Astrocyte (in vitro differentiated cells and primary cell): ENCODE measurements at regions not wholly inside any gene's neighbourhood (a gene's known extent, or its start where the extent isn't known, plus 50 kb on each side); places are given as distances from the start of the nearest gene placed in this dataset.
"Not testable (repeated sequence)": the region's sequence is repeated elsewhere in the genome, so short reads cannot be mapped to it uniquely, and the experiment has no call there.

Source experiments
- DNase-seq: peaks from one replicate; pipeline ENCODE4 v3.0.0-alpha.2; 2010; ENCODE audit warnings: low read depth
- FAIRE-seq: peaks from 2 replicates; lab custom pipeline; 2011; peaks lifted over from hg19 to GRCh38; lab: Jason Lieb, UNC
- H2AFZ ChIP-seq: 2 replicates; pipeline ENCODE4 v1.6.0; 2012; ENCODE audit warnings: low read depth, low read length, inconsistent platforms
- H3K27ac ChIP-seq: 2 replicates; pipeline ENCODE4 v1.5.1; 2011; ENCODE audit warnings: low read depth, low read length, inconsistent platforms
- H3K27me3 ChIP-seq: 2 replicates; pipeline ENCODE4 v1.6.0; 2011; ENCODE audit warnings: low read length, inconsistent platforms; ENCODE audit not compliant: insufficient read depth
- H3K36me3 ChIP-seq: 2 replicates; pipeline ENCODE4 v1.5.1; 2011; ENCODE audit warnings: low read length, inconsistent platforms; ENCODE audit not compliant: insufficient read depth
- H3K4me1 ChIP-seq: 2 replicates; pipeline ENCODE4 v1.5.1; 2011; ENCODE audit warnings: low read length, inconsistent platforms; ENCODE audit not compliant: insufficient read depth
- H3K4me2 ChIP-seq: 2 replicates; pipeline ENCODE4 v1.6.0; 2012; ENCODE audit warnings: low read length, inconsistent platforms
- H3K4me3 ChIP-seq: 2 replicates; pipeline ENCODE4 v1.5.1; 2011; ENCODE audit warnings: low read depth, mild to moderate bottlenecking, low read length, inconsistent platforms; ENCODE audit not compliant: insufficient read depth
- H3K79me2 ChIP-seq: 2 replicates; pipeline ENCODE4 v1.6.0; 2012; ENCODE audit warnings: mild to moderate bottlenecking, low read length, inconsistent platforms; ENCODE audit not compliant: insufficient read depth
- H3K9ac ChIP-seq: 2 replicates; pipeline ENCODE4 v1.6.0; 2012; ENCODE audit warnings: mild to moderate bottlenecking, low read length, inconsistent platforms
- H3K9me3 ChIP-seq: 2 replicates; pipeline ENCODE4 v1.5.1; 2012; ENCODE audit warnings: low read depth, mild to moderate bottlenecking, low read length, inconsistent platforms; ENCODE audit not compliant: insufficient read depth
- H4K20me1 ChIP-seq: 2 replicates; pipeline ENCODE4 v1.6.0; 2012; ENCODE audit warnings: low read length, inconsistent platforms; ENCODE audit not compliant: insufficient read depth
- H3K27ac Mint-ChIP-seq: one replicate; pipeline ENCODE4 v1.8.0; 2021; ENCODE audit warnings: mild to moderate bottlenecking, mixed read lengths; ENCODE audit not compliant: unreplicated experiment
- H3K27me3 Mint-ChIP-seq: one replicate; pipeline ENCODE4 v1.8.0; 2021; ENCODE audit warnings: low read depth, mixed read lengths; ENCODE audit not compliant: unreplicated experiment
- H3K36me3 Mint-ChIP-seq: one replicate; pipeline ENCODE4 v1.8.0; 2021; ENCODE audit warnings: low read depth, mixed read lengths; ENCODE audit not compliant: unreplicated experiment
- H3K4me1 Mint-ChIP-seq: one replicate; pipeline ENCODE4 v1.8.0; 2021; ENCODE audit warnings: low read depth, mixed read lengths; ENCODE audit not compliant: unreplicated experiment
- H3K4me3 Mint-ChIP-seq: one replicate; pipeline ENCODE4 v1.8.0; 2021; ENCODE audit warnings: mild to moderate bottlenecking, moderate library complexity, mixed read lengths; ENCODE audit not compliant: unreplicated experiment
- H3K9me3 Mint-ChIP-seq: one replicate; pipeline ENCODE4 v1.8.0; 2021; ENCODE audit warnings: mild to moderate bottlenecking, mixed read lengths; ENCODE audit not compliant: unreplicated experiment
- EZH2 ChIP-seq: IDR thresholded peaks from 2 replicates; pipeline ENCODE4 v1.6.1; 2012; ENCODE audit warnings: mild to moderate bottlenecking, low read length, inconsistent platforms; ENCODE audit not compliant: insufficient read depth
- TF ChIP-seq, protein P1 (sequence below): IDR thresholded peaks from 2 replicates; pipeline ENCODE4 v1.5.1; 2011; ENCODE audit warnings: low read depth, mild to moderate bottlenecking, inconsistent platforms, low read length, moderate library complexity; ENCODE audit not compliant: insufficient read depth

GRCh38 chr21:17295997-17296396 is 216.8 kb upstream of the CXADR start:
- no peaks in the 10 kb centered on the region for H4K20me1 ChIP-seq
- FAIRE-seq (no peak), DNase-seq (no peak)
- H3K9ac ChIP-seq = no peak overlapping the region
- H3K27me3 ChIP-seq = no peaks in the 10 kb centered on the region
- H3K4me3 ChIP-seq = no peak overlapping the region
- H3K79me2 ChIP-seq = no peaks in the 10 kb centered on the region
- Mint-ChIP-seq H3K4me3 (no peak overlapping the region), H3K36me3 (no peaks in the 10 kb centered on the region), H3K4me1 (no peaks in the 10 kb centered on the region), H3K27me3 (no peaks in the 10 kb centered on the region), H3K9me3 (peaks cover 19% of the 10 kb centered on the region), H3K27ac (no peak overlapping the region)
- no peak overlapping the region for H2AFZ ChIP-seq
- H3K4me2 ChIP-seq = no peak overlapping the region
- no peaks in the 10 kb centered on the region for H3K36me3 ChIP-seq
- TF ChIP-seq, protein P1, sequence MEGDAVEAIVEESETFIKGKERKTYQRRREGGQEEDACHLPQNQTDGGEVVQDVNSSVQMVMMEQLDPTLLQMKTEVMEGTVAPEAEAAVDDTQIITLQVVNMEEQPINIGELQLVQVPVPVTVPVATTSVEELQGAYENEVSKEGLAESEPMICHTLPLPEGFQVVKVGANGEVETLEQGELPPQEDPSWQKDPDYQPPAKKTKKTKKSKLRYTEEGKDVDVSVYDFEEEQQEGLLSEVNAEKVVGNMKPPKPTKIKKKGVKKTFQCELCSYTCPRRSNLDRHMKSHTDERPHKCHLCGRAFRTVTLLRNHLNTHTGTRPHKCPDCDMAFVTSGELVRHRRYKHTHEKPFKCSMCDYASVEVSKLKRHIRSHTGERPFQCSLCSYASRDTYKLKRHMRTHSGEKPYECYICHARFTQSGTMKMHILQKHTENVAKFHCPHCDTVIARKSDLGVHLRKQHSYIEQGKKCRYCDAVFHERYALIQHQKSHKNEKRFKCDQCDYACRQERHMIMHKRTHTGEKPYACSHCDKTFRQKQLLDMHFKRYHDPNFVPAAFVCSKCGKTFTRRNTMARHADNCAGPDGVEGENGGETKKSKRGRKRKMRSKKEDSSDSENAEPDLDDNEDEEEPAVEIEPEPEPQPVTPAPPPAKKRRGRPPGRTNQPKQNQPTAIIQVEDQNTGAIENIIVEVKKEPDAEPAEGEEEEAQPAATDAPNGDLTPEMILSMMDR = no peak
- no peak for TF ChIP-seq EZH2
- no peak overlapping the region for H3K27ac ChIP-seq
- H3K9me3 ChIP-seq = no peaks in the 10 kb centered on the region
- no peaks in the 10 kb centered on the region for H3K4me1 ChIP-seq

DNA sequence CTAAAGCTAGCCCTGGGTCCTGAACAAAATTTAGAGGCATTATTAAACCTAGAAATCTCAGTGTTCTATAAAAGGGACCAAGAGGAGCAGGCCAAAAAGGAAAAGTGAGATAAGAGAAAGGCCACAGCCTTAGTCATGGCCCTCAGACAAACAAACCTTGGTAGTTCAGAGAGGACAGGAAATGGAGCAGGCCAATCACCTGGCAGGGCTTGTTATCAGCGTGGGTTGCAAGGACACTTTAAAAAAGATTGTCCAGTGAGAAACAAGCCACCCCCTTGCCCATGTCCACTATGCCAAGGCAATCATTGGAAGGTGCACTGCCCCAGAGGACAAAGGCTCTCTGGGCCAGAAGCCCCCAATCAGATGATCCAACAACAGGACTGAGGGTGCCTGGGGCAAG is 213.3 kb upstream of the CXADR start:
- not testable (repeated sequence) for H3K4me1 ChIP-seq, H3K36me3 ChIP-seq, H3K27ac ChIP-seq, FAIRE-seq, H2AFZ ChIP-seq, H3K4me3 Mint-ChIP-seq, H3K27ac Mint-ChIP-seq, H4K20me1 ChIP-seq, DNase-seq, H3K4me1 Mint-ChIP-seq, H3K36me3 Mint-ChIP-seq, H3K9ac ChIP-seq, H3K79me2 ChIP-seq, H3K27me3 Mint-ChIP-seq, H3K4me3 ChIP-seq, H3K27me3 ChIP-seq, H3K9me3 ChIP-seq, H3K4me2 ChIP-seq
- H3K9me3 Mint-ChIP-seq = peaks cover 16% of the 10 kb centered on the region

DNA sequence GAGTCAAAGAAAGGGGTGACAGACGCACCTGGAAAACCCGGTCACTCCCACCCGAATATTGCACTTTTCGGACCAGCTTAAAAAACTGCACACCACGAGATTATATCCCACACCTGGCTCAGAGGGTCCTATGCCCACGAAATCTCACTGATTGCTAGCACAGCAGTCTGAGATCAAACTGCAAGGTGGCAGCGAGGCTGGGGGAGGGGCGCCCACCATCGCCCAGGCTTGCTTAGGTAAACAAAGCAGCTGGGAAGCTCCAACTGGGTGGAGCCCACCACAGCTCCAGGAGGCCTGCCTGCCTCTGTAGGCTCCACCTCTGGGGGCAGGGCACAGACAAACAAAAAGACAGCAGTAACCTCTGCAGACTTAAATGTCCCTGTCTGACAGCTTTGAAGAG is 185.1 kb upstream of the CXADR start:
- H3K36me3 ChIP-seq, H3K9ac ChIP-seq, H3K27me3 ChIP-seq, FAIRE-seq, H3K27ac ChIP-seq, H3K4me1 ChIP-seq, H3K79me2 ChIP-seq, H2AFZ ChIP-seq, H3K27me3 Mint-ChIP-seq, H3K4me2 ChIP-seq, H3K9me3 ChIP-seq, H3K4me3 ChIP-seq, H3K4me3 Mint-ChIP-seq, DNase-seq, H3K27ac Mint-ChIP-seq, H3K4me1 Mint-ChIP-seq, H3K9me3 Mint-ChIP-seq, H3K36me3 Mint-ChIP-seq, H4K20me1 ChIP-seq: not testable (repeated sequence)

DNA sequence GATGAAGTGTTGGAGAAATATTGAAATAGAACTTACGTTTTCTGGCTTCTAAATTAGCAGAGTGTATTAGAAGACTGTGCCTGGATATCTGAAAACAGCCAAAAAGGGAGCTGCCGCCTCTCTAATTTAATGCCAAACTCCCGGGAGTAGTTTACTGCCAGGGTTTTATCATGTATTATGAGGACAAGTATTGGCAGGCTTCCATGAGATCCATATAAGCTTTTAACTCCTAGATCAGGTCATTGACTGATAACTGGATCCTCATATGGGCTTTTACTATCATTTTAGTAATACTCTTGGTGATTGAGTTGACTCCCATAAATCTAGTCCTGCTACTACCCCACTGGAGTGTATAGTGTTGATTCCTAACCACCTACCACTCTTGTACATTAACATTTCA is 178.4 kb upstream of the CXADR start:
- Histone ChIP-seq H3K9me3 (no peaks in the 10 kb centered on the region), H3K9ac (no peak overlapping the region), H2AFZ (no peak overlapping the region), H3K79me2 (no peaks in the 10 kb centered on the region), H3K4me2 (no peak overlapping the region), H3K27me3 (no peaks in the 10 kb centered on the region), H3K4me3 (no peak overlapping the region), H3K4me1 (no peaks in the 10 kb centered on the region), H3K36me3 (no peaks in the 10 kb centered on the region), H4K20me1 (no peaks in the 10 kb centered on the region), H3K27ac (no peak overlapping the region)
- TF ChIP-seq, protein P1 = no peak
- no peak for TF ChIP-seq EZH2
- H3K27ac Mint-ChIP-seq = no peak overlapping the region
- no peaks in the 10 kb centered on the region for H3K4me1 Mint-ChIP-seq
- no peaks in the 10 kb centered on the region for H3K9me3 Mint-ChIP-seq
- no peak for FAIRE-seq
- no peak overlapping the region for H3K4me3 Mint-ChIP-seq
- H3K27me3 Mint-ChIP-seq = no peaks in the 10 kb centered on the region
- no peaks in the 10 kb centered on the region for H3K36me3 Mint-ChIP-seq
- DNase-seq = no peak
